Endothelial cell of umbilical vein (primary cell): ENCODE measurements at regions not wholly inside any gene's neighbourhood (a gene's known extent, or its start where the extent isn't known, plus 50 kb on each side); places are given as distances from the start of the nearest gene placed in this dataset.

ENCODE experiments used
- BruUV-seq: library from RNA; stranded (reverse); fragments of 400-500 nt; replicated peaks from 2 replicates; lab custom pipeline; 2021; lab: Mats Ljungman, UMichigan
- CTCF ChIA-PET: fragments of 300-600, 350-600 bp; sonication (Branson Sonifier 250); formaldehyde crosslinking; loops from one replicate; lab custom pipeline; 2021; ENCODE audit warnings: antibody characterized with exemption, inconsistent platforms; lab: Charles Lee
- POLR2A ChIA-PET: fragments of 300-600, 350-600 bp; sonication (Branson Sonifier 250); formaldehyde crosslinking; loops from one replicate; lab custom pipeline; 2021; ENCODE audit warnings: antibody characterized with exemption, inconsistent platforms; lab: Charles Lee
- DNase-seq: peaks from one replicate; pipeline ENCODE4 v3.0.0-alpha.2; 2011; ENCODE audit warnings: low read depth, low spot score
- FAIRE-seq: peaks from 2 replicates; lab custom pipeline; 2011; peaks lifted over from hg19 to GRCh38; lab: Jason Lieb, UNC
- H2AFZ ChIP-seq: 2 replicates; pipeline ENCODE4 v1.6.0; 2012; ENCODE audit warnings: low read depth, low read length, control low read depth, inconsistent platforms
- H3K27ac ChIP-seq: 2 replicates; pipeline ENCODE4 v1.5.1; 2011; ENCODE audit warnings: low read depth, mild to moderate bottlenecking, control low read depth, low read length, moderate library complexity; ENCODE audit not compliant: insufficient read depth
- H3K27me3 ChIP-seq, 2 experiments: 2 replicates each; pipeline versions ENCODE4 v1.6.0 to v1.6.1; 2011; ENCODE audit warnings: low read length in 2 of 2, mixed read lengths in 1 of 2; ENCODE audit not compliant: control insufficient read depth in 2 of 2, insufficient read depth in 2 of 2
- H3K36me3 ChIP-seq, 2 experiments: 2 replicates in 1 of 2; 3 replicates in 1 of 2; pipeline ENCODE4 v1.5.1; 2011; ENCODE audit warnings: low read length in 2 of 2, mild to moderate bottlenecking in 1 of 2, moderate library complexity in 1 of 2; ENCODE audit not compliant: control insufficient read depth in 2 of 2, insufficient read depth in 2 of 2; ENCODE audit errors: extremely low read depth in 1 of 2
- H3K4me1 ChIP-seq: 3 replicates; pipeline ENCODE4 v1.5.1; 2011; ENCODE audit warnings: mild to moderate bottlenecking, low read length; ENCODE audit not compliant: control insufficient read depth, insufficient read depth; ENCODE audit errors: extremely low read depth
- H3K4me2 ChIP-seq: 2 replicates; pipeline ENCODE4 v1.6.1; 2011; ENCODE audit warnings: low read length, control low read depth, mixed read lengths; ENCODE audit not compliant: insufficient read depth
- H3K4me3 ChIP-seq, 3 experiments: fragments of 200-600 bp in 1 of 3; sonication (generic), shearing (Covaris generic) in 1 of 3; replicated peaks in 1 of 3; 2 replicates each; pipeline ENCODE4 v1.5.1; 2011 to 2016; ENCODE audit warnings: control low read depth in 3 of 3, low read length in 3 of 3, mild to moderate bottlenecking in 2 of 3, inconsistent platforms in 1 of 3, low read depth in 1 of 3, moderate library complexity in 1 of 3; ENCODE audit not compliant: insufficient read depth in 1 of 3
- H3K79me2 ChIP-seq: 2 replicates; pipeline ENCODE4 v1.6.0; 2012; ENCODE audit warnings: low read length, inconsistent platforms; ENCODE audit not compliant: control insufficient read depth, insufficient read depth
- H3K9ac ChIP-seq: replicated peaks from 2 replicates; pipeline ENCODE3; 2011; ENCODE audit warnings: low read length, control low read depth; ENCODE audit not compliant: insufficient read depth; ENCODE audit errors: extremely low read depth
- H3K9me1 ChIP-seq: replicated peaks from 3 replicates; pipeline ENCODE4 v1.6.0; 2011; ENCODE audit warnings: mild to moderate bottlenecking, low read length; ENCODE audit not compliant: control insufficient read depth, insufficient read depth; ENCODE audit errors: extremely low read depth
- H3K9me3 ChIP-seq: replicated peaks from 2 replicates; pipeline ENCODE4 v1.5.1; 2012; ENCODE audit warnings: low read length, inconsistent platforms; ENCODE audit not compliant: control insufficient read depth, insufficient read depth
- H4K20me1 ChIP-seq: replicated peaks from 2 replicates; pipeline ENCODE3; 2011; ENCODE audit warnings: mild to moderate bottlenecking, low read length; ENCODE audit not compliant: control insufficient read depth, insufficient read depth; ENCODE audit errors: extremely low read depth
- EZH2 ChIP-seq: IDR thresholded peaks from 2 replicates; pipeline ENCODE4 v1.6.1; 2012; ENCODE audit warnings: borderline replicate concordance, low read depth, mild to moderate bottlenecking, moderate library complexity, low read length, inconsistent platforms; ENCODE audit not compliant: severe bottlenecking
- FOS ChIP-seq: IDR thresholded peaks from 2 replicates; pipeline ENCODE4 v1.6.1; 2011; ENCODE audit warnings: mild to moderate bottlenecking, low read length, moderate library complexity, borderline replicate concordance; ENCODE audit not compliant: insufficient read depth
- GATA2 ChIP-seq: IDR thresholded peaks from 2 replicates; pipeline ENCODE4 v1.7.0; 2011; ENCODE audit warnings: low read depth, mild to moderate bottlenecking, moderate library complexity, mixed read lengths, low read length; ENCODE audit not compliant: insufficient read length, insufficient read depth
- JUN ChIP-seq: IDR thresholded peaks from 2 replicates; pipeline ENCODE4 v1.6.1; 2011; ENCODE audit warnings: borderline replicate concordance, low read depth; ENCODE audit not compliant: insufficient read length, insufficient read depth
- MYC ChIP-seq: IDR thresholded peaks from one replicate; pipeline ENCODE4 v1.6.1; 2011; ENCODE audit warnings: mild to moderate bottlenecking, low read depth, low read length
- POLR2A ChIP-seq: IDR thresholded peaks from 2 replicates; pipeline ENCODE4 v1.6.1; 2012; ENCODE audit warnings: low read depth, mild to moderate bottlenecking, control low read depth, low read length
- POLR2AphosphoS5 ChIP-seq: IDR thresholded peaks from 2 replicates; pipeline ENCODE4 v1.6.1; 2012; ENCODE audit warnings: low read depth, mild to moderate bottlenecking, control low read depth, low read length, moderate library complexity; ENCODE audit not compliant: insufficient read depth
- dilution Hi-C: fragments of 300-500 bp; cut with MboI; formaldehyde crosslinking; loops from one replicate; pipeline ENCODE4 v1.15.0; 2019; ENCODE audit warnings: low sequenced_read_pairs; ENCODE audit not compliant: extremely low pct_ligation_motif_present
- intact Hi-C: fragments of 100-400 bp; cut with micrococcal nuclease; formaldehyde crosslinking; loops from one replicate; pipeline ENCODE4 v1.10.0; 2022
- TF ChIP-seq, protein P1 (sequence below), 2 donors: IDR thresholded peaks; 1 replicate in 1 of 2; 2 replicates in 1 of 2; pipeline ENCODE4 v1.5.1; 2011; ENCODE audit warnings: low read length in 2 of 2, mild to moderate bottlenecking in 2 of 2, moderate library complexity in 2 of 2, control low read depth in 1 of 2, inconsistent platforms in 1 of 2, low read depth in 1 of 2; ENCODE audit not compliant: insufficient read depth in 1 of 2; ENCODE audit errors: extremely low read depth in 1 of 2
- TF ChIP-seq, protein P2 (sequence below): IDR thresholded peaks from 2 replicates; pipeline ENCODE4 v1.6.1; 2011; ENCODE audit not compliant: insufficient read depth, insufficient read length

DNA sequence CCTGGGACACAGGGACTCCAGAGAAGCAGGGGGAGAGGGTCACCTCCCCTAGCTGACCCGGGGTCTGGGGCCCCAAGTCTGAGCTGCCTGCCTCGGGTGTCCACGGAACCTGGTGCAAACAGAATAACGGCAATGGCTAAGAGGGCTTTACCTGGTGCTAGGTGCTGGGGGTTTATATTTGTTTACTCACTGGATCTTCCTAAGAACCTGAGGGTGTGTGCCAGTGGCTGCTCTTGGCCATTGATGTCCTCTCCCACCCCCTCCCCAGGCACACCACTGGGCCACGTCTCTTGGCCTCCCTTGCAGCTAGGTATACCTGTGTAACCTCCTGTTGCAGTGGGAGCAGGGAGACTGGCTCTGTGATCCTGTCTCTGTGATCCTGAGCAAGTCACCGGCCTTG is 157.9 kb upstream of the MLN start:
- no TSS peak for BruUV-seq
- DNase-seq (no peak), FAIRE-seq (no peak)
- Histone ChIP-seq H4K20me1 (no peaks in the 10 kb centered on the region), H3K9me3 (no peaks in the 10 kb centered on the region), H3K9me1 (no peaks in the 10 kb centered on the region), H3K4me2 (no peak overlapping the region), H3K36me3 (no peaks in the 10 kb centered on the region), H3K79me2 (no peaks in the 10 kb centered on the region), H3K9ac (no peak overlapping the region), H3K27ac (no peak overlapping the region), H3K4me3 (no peak overlapping the region), H3K27me3 (peaks cover 0 to 4% of the 10 kb centered on the region in 2 experiments), H2AFZ (no peak overlapping the region), H3K4me1 (no peaks in the 10 kb centered on the region)
- CTCF ChIA-PET = interaction anchor here (2.4 kb wide), 1 partner anchor 10 kb away, joined by 8 read pairs; no protein-coding TSS in a partner anchor
- POLR2A ChIA-PET = no interaction called here
- dilution Hi-C loops (no loop called here), intact Hi-C loops (no loop called here)
- TF ChIP-seq EZH2 = no peak
- no peak for TF ChIP-seq GATA2
- no peak for TF ChIP-seq POLR2A
- TF ChIP-seq, protein P1, sequence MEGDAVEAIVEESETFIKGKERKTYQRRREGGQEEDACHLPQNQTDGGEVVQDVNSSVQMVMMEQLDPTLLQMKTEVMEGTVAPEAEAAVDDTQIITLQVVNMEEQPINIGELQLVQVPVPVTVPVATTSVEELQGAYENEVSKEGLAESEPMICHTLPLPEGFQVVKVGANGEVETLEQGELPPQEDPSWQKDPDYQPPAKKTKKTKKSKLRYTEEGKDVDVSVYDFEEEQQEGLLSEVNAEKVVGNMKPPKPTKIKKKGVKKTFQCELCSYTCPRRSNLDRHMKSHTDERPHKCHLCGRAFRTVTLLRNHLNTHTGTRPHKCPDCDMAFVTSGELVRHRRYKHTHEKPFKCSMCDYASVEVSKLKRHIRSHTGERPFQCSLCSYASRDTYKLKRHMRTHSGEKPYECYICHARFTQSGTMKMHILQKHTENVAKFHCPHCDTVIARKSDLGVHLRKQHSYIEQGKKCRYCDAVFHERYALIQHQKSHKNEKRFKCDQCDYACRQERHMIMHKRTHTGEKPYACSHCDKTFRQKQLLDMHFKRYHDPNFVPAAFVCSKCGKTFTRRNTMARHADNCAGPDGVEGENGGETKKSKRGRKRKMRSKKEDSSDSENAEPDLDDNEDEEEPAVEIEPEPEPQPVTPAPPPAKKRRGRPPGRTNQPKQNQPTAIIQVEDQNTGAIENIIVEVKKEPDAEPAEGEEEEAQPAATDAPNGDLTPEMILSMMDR (IDR thresholded peaks at IDR 0.05; ENCODE audit: extremely low read depth in 1 of 2, insufficient read depth in 1 of 2, low read depth in 1 of 2, low read length in 2 of 2) = no peak
- TF ChIP-seq POLR2AphosphoS5 = no peak
- TF ChIP-seq FOS = no peak
- no peak for TF ChIP-seq JUN
- TF ChIP-seq, protein P2, sequence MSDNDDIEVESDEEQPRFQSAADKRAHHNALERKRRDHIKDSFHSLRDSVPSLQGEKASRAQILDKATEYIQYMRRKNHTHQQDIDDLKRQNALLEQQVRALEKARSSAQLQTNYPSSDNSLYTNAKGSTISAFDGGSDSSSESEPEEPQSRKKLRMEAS = no peak
- TF ChIP-seq MYC = no peak
